Natural killer cell (primary cell): ENCODE measurements at regions not wholly inside any gene's neighbourhood (a gene's known extent, or its start where the extent isn't known, plus 50 kb on each side); places are given as distances from the start of the nearest gene placed in this dataset.

Source experiments
- ATAC-seq, 3 donors: fragments of 150-1000 bp in 2 of 3; fragments of 200-7000 bp in 1 of 3; cut with Tn5 transposase; 1 replicate in 1 of 3; 2 replicates in 2 of 3; pipeline ENCODE4 v1.10.0; 2021; ENCODE audit warnings: mild to moderate bottlenecking in 2 of 3, moderate library complexity in 2 of 3
- DNase-seq, 2 donors: peaks; one replicate each; pipeline versions ENCODE4 v3.0.0 to v3.0.0-alpha.2; 2013 to 2021; ENCODE audit warnings: mixed read lengths in 1 of 2
- H3K27ac ChIP-seq: one replicate; pipeline ENCODE4 v1.5.1; 2013; ENCODE audit warnings: mild to moderate bottlenecking, low read length
- H3K27me3 ChIP-seq: one replicate; pipeline ENCODE4 v1.6.1; 2013; ENCODE audit warnings: low read length; ENCODE audit not compliant: control insufficient read depth, insufficient read depth
- H3K36me3 ChIP-seq: one replicate; pipeline ENCODE4 v1.6.1; 2013; ENCODE audit warnings: low read length; ENCODE audit not compliant: control insufficient read depth, insufficient read depth
- H3K4me1 ChIP-seq: one replicate; pipeline ENCODE4 v1.6.1; 2013; ENCODE audit warnings: low read length; ENCODE audit not compliant: control insufficient read depth, insufficient read depth
- H3K4me3 ChIP-seq: one replicate; pipeline ENCODE4 v1.5.1; 2013; ENCODE audit warnings: low read length
- H3K9me3 ChIP-seq: one replicate; pipeline ENCODE4 v1.6.1; 2013; ENCODE audit warnings: low read length; ENCODE audit not compliant: control insufficient read depth, insufficient read depth
- H3K27ac Mint-ChIP-seq, 2 donors: one replicate each; pipeline ENCODE4 v1.8.0; 2022; ENCODE audit warnings: mild to moderate bottlenecking in 2 of 2, mixed read lengths in 2 of 2, moderate library complexity in 1 of 2
- H3K27me3 Mint-ChIP-seq, 2 donors: one replicate each; pipeline ENCODE4 v1.8.0; 2022; ENCODE audit warnings: low read depth in 2 of 2, mixed read lengths in 2 of 2
- H3K36me3 Mint-ChIP-seq: one replicate; pipeline ENCODE4 v1.8.0; 2022; ENCODE audit warnings: mixed read lengths
- H3K4me1 Mint-ChIP-seq, 2 donors: one replicate each; pipeline ENCODE4 v1.8.0; 2022; ENCODE audit warnings: mixed read lengths in 2 of 2
- H3K4me3 Mint-ChIP-seq: one replicate; pipeline ENCODE4 v1.8.0; 2022; ENCODE audit warnings: mild to moderate bottlenecking, moderate library complexity, mixed read lengths
- H3K9me3 Mint-ChIP-seq, 2 donors: one replicate each; pipeline ENCODE4 v1.8.0; 2022; ENCODE audit warnings: mixed read lengths in 2 of 2
- WGBS: methylation state at CpG from one replicate; pipeline ENCODE4 v1.1.7; 2013; ENCODE audit warnings: missing lambda C conversion rate; ENCODE audit not compliant: insufficient coverage; 5-methylcytosine and 5-hydroxymethylcytosine counted together
- intact Hi-C: fragments of 100-400 bp; cut with micrococcal nuclease; formaldehyde crosslinking; loops from one replicate; pipeline ENCODE4 v1.14.2; 2022
- TF ChIP-seq, protein P1 (sequence below): fragments of 200-600 bp; IDR thresholded peaks from one replicate; pipeline ENCODE4 v1.8.0; 2022; ENCODE audit warnings: antibody characterized with exemption

DNA sequence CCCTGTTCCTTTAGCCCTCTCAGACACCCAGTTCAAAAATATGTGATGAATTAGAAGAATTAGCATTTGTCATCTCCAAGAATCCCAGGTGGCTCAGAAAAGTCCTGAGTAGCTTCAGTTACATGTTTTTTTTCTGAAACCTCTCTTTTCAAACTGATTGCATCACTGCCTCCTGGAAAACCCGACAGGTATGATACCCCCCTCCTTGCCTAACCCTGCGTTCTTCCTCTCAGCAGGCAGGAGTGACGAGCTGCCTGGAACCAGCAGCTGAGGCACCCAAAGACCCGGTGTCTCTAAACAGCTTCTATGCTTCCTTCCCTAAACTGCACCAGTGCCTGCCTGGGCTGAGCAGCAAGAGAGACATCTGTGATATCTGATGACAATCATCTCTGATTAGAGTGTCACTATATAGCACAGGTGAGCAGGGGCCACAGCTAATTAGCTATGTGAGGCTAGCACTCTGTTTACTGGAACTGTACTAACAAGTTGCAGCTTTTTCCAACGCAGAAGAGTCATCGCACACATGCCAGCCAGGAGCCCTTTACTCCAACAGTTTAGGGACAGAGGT is 376.4 kb upstream of the ATP5MC3 start:
- peaks cover 5 to 10% of the 10 kb centered on the region in 2 donors for H3K4me1 Mint-ChIP-seq
- H3K27ac Mint-ChIP-seq = no peak overlapping the region
- 52% methylated on average over 6 of the region's 6 CpGs for WGBS
- H3K9me3 ChIP-seq = no peaks in the 10 kb centered on the region
- H3K27ac ChIP-seq = no peak overlapping the region
- no peak overlapping the region for H3K4me3 ChIP-seq
- H3K27me3 ChIP-seq = no peaks in the 10 kb centered on the region
- peaks cover 26 to 34% of the 10 kb centered on the region in 2 donors for H3K27me3 Mint-ChIP-seq
- peaks cover under 1% of the 10 kb centered on the region for H3K4me1 ChIP-seq
- ATAC-seq (no peak), DNase-seq (no peak)
- H3K9me3 Mint-ChIP-seq = no peaks in the 10 kb centered on the region
- intact Hi-C loops = no loop called here
- H3K36me3 ChIP-seq = no peaks in the 10 kb centered on the region
- H3K4me3 Mint-ChIP-seq = no peak overlapping the region
- no peaks in the 10 kb centered on the region for H3K36me3 Mint-ChIP-seq
- TF ChIP-seq, protein P1, sequence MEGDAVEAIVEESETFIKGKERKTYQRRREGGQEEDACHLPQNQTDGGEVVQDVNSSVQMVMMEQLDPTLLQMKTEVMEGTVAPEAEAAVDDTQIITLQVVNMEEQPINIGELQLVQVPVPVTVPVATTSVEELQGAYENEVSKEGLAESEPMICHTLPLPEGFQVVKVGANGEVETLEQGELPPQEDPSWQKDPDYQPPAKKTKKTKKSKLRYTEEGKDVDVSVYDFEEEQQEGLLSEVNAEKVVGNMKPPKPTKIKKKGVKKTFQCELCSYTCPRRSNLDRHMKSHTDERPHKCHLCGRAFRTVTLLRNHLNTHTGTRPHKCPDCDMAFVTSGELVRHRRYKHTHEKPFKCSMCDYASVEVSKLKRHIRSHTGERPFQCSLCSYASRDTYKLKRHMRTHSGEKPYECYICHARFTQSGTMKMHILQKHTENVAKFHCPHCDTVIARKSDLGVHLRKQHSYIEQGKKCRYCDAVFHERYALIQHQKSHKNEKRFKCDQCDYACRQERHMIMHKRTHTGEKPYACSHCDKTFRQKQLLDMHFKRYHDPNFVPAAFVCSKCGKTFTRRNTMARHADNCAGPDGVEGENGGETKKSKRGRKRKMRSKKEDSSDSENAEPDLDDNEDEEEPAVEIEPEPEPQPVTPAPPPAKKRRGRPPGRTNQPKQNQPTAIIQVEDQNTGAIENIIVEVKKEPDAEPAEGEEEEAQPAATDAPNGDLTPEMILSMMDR = no peak

DNA sequence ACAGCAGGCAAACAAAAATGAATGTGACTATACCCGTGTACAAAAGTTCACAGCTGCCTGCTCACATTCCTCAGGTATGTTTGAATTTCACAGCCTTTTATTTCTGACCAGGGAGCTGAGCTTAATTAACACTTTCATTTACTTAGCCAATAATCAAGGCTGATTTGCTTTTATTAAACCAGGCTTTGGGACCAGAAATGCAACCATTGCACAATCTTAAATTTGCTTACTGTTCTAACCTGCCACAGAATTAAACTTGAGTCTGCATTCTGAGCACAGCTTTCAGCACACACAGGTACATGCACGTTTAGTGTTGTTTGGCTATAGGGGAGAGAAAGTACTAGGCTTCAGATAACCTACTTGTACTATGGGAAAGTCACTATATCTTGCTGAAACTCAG is 372.4 kb upstream of the ATP5MC3 start:
- no peak overlapping the region for H3K4me3 Mint-ChIP-seq
- WGBS = 70% methylated on average over 1 of the region's 2 CpGs
- intact Hi-C loops = no loop called here
- H3K27me3 ChIP-seq = peaks cover 4% of the 10 kb centered on the region
- H3K27ac Mint-ChIP-seq = no peak overlapping the region
- peaks cover 34 to 60% of the 10 kb centered on the region in 2 donors for H3K27me3 Mint-ChIP-seq
- H3K4me1 ChIP-seq = peaks cover 4% of the 10 kb centered on the region
- H3K9me3 ChIP-seq = no peaks in the 10 kb centered on the region
- H3K36me3 Mint-ChIP-seq = no peaks in the 10 kb centered on the region
- H3K4me3 ChIP-seq = no peak overlapping the region
- H3K4me1 Mint-ChIP-seq = peaks cover 8 to 14% of the 10 kb centered on the region in 2 donors
- ATAC-seq = no peak
- H3K36me3 ChIP-seq = no peaks in the 10 kb centered on the region
- DNase-seq = no peak
- TF ChIP-seq, protein P1 = no peak
- no peaks in the 10 kb centered on the region for H3K9me3 Mint-ChIP-seq
- H3K27ac ChIP-seq = no peak overlapping the region

DNA sequence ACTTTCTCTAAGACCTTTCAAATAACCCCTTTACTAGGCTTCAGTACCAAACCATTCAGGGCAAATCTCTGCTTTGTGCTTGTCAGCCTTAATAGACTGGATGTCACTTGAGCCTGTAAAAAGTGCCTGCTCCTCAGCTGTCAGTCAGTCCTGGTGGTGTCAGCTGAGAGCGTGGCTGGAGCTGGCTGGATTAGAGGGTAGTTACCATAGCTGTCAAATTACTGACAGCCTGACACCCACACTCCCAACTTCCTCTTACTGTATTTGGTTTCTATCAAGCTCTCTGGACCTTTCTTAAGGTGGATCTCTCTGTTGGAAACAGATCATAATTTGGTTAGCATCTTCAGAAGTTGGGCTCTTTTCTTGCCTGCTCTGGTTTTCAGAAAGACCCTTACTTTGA is 371.4 kb upstream of the ATP5MC3 start:
- DNase-seq = no peak
- no peak overlapping the region for H3K27ac Mint-ChIP-seq
- H3K27me3 Mint-ChIP-seq = peaks cover 35 to 60% of the 10 kb centered on the region in 2 donors
- ATAC-seq = peak; percentile 59 to 82 (median 62)
- H3K4me3 Mint-ChIP-seq = no peak overlapping the region
- Histone ChIP-seq H3K4me1 (peaks cover 4% of the 10 kb centered on the region), H3K9me3 (no peaks in the 10 kb centered on the region), H3K4me3 (no peak overlapping the region), H3K36me3 (no peaks in the 10 kb centered on the region), H3K27ac (no peak overlapping the region), H3K27me3 (peaks cover 4% of the 10 kb centered on the region)
- no peaks in the 10 kb centered on the region for H3K36me3 Mint-ChIP-seq
- peaks cover 8 to 14% of the 10 kb centered on the region in 2 donors for H3K4me1 Mint-ChIP-seq
- H3K9me3 Mint-ChIP-seq = no peaks in the 10 kb centered on the region
- 0% methylated on average over 1 of the region's 1 CpG for WGBS
- intact Hi-C loops = no loop called here
- TF ChIP-seq, protein P1 = no peak

DNA sequence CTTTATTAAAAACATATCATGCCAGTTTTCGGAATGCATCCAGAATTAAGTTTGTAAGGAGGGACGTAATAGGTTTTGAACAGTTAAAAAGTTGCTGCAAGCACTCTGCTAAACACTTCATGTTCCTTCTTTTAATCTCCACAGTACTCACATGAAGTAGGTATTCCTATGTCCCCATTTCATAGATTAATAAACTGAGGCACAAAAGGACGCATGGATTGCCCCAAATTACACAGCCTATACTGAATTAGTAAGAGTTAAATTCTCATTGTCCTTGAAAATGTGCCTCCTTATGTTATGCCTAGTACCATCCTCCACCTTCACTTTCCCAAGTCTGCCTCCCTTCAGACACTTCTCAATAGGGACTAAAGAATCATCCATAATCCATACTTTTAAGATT is 358.9 kb upstream of the ATP5MC3 start:
- Mint-ChIP-seq H3K27me3 (peaks cover 5 to 26% of the 10 kb centered on the region in 2 donors), H3K9me3 (peaks cover 0 to 5% of the 10 kb centered on the region in 2 donors), H3K4me1 (no peaks in the 10 kb centered on the region), H3K36me3 (peaks cover 14% of the 10 kb centered on the region), H3K4me3 (no peak overlapping the region), H3K27ac (no peak overlapping the region)
- TF ChIP-seq, protein P1 = no peak
- DNase-seq = no peak
- no peak for ATAC-seq
- Histone ChIP-seq H3K4me3 (no peak overlapping the region), H3K27ac (no peak overlapping the region), H3K27me3 (peaks cover 2% of the 10 kb centered on the region), H3K36me3 (no peaks in the 10 kb centered on the region), H3K4me1 (no peaks in the 10 kb centered on the region), H3K9me3 (no peaks in the 10 kb centered on the region)
- WGBS = 92% methylated on average over 2 of the region's 3 CpGs
- intact Hi-C loops = no loop called here
